ENCODE measurements at regions not wholly inside any gene's neighbourhood (a gene's known extent, or its start where the extent isn't known, plus 50 kb on each side); places are given as distances from the start of the nearest gene placed in this dataset.

- Histone ChIP-seq H3K9ac (ENCODE audit: low read depth, low read length, poor library complexity, severe bottlenecking) (no peak overlapping the region), H2AFZ (ENCODE audit: low read length) (no peak overlapping the region), H3K9me3 (ENCODE audit: insufficient read depth, low read depth, low read length) (no peaks in the 10 kb centered on the region), H3F3A (ENCODE audit: low read depth) (no peaks in the 10 kb centered on the region), H3K79me2 (ENCODE audit: insufficient read depth, low read length) (no peaks in the 10 kb centered on the region), H3K4me2 (ENCODE audit: low read depth, low read length, poor library complexity, severe bottlenecking) (no peak overlapping the region), H3K9me2 (replicated peaks; ENCODE audit: low read depth, low read length) (no peaks in the 10 kb centered on the region), H3K4me3 (ENCODE audit: low read length, poor library complexity, severe bottlenecking) (no peak overlapping the region), H3K36me3 (ENCODE audit: insufficient read depth, low read length) (no peaks in the 10 kb centered on the region), H3K4me1 (ENCODE audit: insufficient read depth, low read length, poor library complexity, severe bottlenecking) (no peaks in the 10 kb centered on the region), H3K27me3 (ENCODE audit: insufficient read depth, low read length, poor library complexity, severe bottlenecking) (no peaks in the 10 kb centered on the region), H4K20me1 (ENCODE audit: insufficient read depth, low read length, poor library complexity, severe bottlenecking) (no peaks in the 10 kb centered on the region)
- TF ChIP-seq EZH2phosphoT487 (IDR thresholded peaks at IDR 0.05; ENCODE audit: borderline replicate concordance), result no peak
- TF ChIP-seq, protein P1, sequence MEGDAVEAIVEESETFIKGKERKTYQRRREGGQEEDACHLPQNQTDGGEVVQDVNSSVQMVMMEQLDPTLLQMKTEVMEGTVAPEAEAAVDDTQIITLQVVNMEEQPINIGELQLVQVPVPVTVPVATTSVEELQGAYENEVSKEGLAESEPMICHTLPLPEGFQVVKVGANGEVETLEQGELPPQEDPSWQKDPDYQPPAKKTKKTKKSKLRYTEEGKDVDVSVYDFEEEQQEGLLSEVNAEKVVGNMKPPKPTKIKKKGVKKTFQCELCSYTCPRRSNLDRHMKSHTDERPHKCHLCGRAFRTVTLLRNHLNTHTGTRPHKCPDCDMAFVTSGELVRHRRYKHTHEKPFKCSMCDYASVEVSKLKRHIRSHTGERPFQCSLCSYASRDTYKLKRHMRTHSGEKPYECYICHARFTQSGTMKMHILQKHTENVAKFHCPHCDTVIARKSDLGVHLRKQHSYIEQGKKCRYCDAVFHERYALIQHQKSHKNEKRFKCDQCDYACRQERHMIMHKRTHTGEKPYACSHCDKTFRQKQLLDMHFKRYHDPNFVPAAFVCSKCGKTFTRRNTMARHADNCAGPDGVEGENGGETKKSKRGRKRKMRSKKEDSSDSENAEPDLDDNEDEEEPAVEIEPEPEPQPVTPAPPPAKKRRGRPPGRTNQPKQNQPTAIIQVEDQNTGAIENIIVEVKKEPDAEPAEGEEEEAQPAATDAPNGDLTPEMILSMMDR (conservative IDR thresholded peaks at IDR 0.05; ENCODE audit: low read length), result no peak
Measured at GRCh38 chr12:62032870-62033269, 227.3 kb upstream of the USP15 start.

DNA sequence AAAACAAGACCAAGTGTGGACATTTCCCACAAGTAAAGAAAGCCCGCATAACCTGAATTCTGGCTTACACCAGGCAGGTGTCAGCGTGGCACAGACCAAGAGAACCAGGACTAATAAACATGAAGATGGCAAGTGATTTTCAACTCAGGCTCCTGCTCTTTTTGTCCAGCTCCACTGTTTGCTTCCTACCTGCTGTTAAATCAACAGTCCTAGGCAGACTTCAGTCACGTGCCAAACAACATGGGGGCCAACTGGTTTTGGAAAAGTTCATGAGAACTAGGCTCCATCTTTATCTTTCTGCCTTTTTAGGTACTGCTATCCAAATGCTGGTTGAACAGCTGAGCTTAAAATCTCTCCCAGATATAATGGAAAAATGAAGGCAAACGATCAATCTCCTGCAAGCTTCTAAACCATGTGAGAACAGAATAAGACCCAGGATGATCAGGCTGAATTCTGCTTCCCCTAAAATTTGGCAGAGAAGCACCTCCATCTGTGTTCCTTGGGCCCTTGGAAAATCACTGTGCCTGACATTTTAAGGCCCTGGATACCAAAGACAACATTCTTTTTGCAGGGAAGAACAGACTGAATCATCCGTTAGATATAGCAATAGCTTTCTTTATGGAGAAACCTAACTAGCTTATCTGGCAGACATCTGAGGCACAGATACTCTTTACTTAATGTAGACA, 215.6 kb upstream of the USP15 start:
- Histone ChIP-seq H3K4me3 (ENCODE audit: low read length, poor library complexity, severe bottlenecking) (no peak overlapping the region), H3K4me2 (ENCODE audit: low read depth, low read length, poor library complexity, severe bottlenecking) (no peak overlapping the region), H3K9me3 (ENCODE audit: insufficient read depth, low read depth, low read length) (no peaks in the 10 kb centered on the region), H3K4me1 (ENCODE audit: insufficient read depth, low read length, poor library complexity, severe bottlenecking) (no peaks in the 10 kb centered on the region), H3F3A (ENCODE audit: low read depth) (no peaks in the 10 kb centered on the region), H3K27me3 (ENCODE audit: insufficient read depth, low read length, poor library complexity, severe bottlenecking) (no peaks in the 10 kb centered on the region), H3K9me2 (replicated peaks; ENCODE audit: low read depth, low read length) (no peaks in the 10 kb centered on the region), H2AFZ (ENCODE audit: low read length) (no peak overlapping the region), H4K20me1 (ENCODE audit: insufficient read depth, low read length, poor library complexity, severe bottlenecking) (no peaks in the 10 kb centered on the region), H3K36me3 (ENCODE audit: insufficient read depth, low read length) (no peaks in the 10 kb centered on the region), H3K79me2 (ENCODE audit: insufficient read depth, low read length) (no peaks in the 10 kb centered on the region), H3K9ac (ENCODE audit: low read depth, low read length, poor library complexity, severe bottlenecking) (no peak overlapping the region)
- TF ChIP-seq, protein P1 (conservative IDR thresholded peaks at IDR 0.05; ENCODE audit: low read length), result no peak
- TF ChIP-seq EZH2phosphoT487 (IDR thresholded peaks at IDR 0.05; ENCODE audit: borderline replicate concordance), result no peak

DNA sequence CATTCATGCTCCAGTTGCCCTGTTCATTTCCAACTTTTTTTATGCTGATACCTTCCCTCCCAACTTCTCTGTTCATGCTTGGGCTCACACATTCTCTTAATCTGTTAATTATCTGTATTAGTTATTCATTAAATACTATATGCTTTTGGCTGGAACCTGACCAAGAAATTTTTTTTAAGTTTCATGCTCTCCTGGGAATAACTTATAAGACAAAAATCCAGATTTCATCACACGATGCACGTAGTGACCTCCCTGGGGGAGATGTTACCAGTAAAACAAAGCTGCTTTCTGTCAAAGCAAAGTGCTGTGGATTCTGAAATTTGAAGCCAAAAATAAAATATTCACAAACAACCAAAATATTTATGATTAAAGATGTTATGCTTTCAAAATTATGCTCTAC, 215.0 kb upstream of the USP15 start:
- Histone ChIP-seq H3F3A (ENCODE audit: low read depth) (no peaks in the 10 kb centered on the region), H3K36me3 (ENCODE audit: insufficient read depth, low read length) (no peaks in the 10 kb centered on the region), H4K20me1 (ENCODE audit: insufficient read depth, low read length, poor library complexity, severe bottlenecking) (no peaks in the 10 kb centered on the region), H3K4me3 (ENCODE audit: low read length, poor library complexity, severe bottlenecking) (no peak overlapping the region), H3K9me3 (ENCODE audit: insufficient read depth, low read depth, low read length) (no peaks in the 10 kb centered on the region), H3K4me1 (ENCODE audit: insufficient read depth, low read length, poor library complexity, severe bottlenecking) (no peaks in the 10 kb centered on the region), H3K4me2 (ENCODE audit: low read depth, low read length, poor library complexity, severe bottlenecking) (no peak overlapping the region), H3K79me2 (ENCODE audit: insufficient read depth, low read length) (no peaks in the 10 kb centered on the region), H2AFZ (ENCODE audit: low read length) (no peak overlapping the region), H3K9me2 (replicated peaks; ENCODE audit: low read depth, low read length) (no peaks in the 10 kb centered on the region), H3K9ac (ENCODE audit: low read depth, low read length, poor library complexity, severe bottlenecking) (no peak overlapping the region), H3K27me3 (ENCODE audit: insufficient read depth, low read length, poor library complexity, severe bottlenecking) (no peaks in the 10 kb centered on the region)
- TF ChIP-seq, protein P1 (conservative IDR thresholded peaks at IDR 0.05; ENCODE audit: low read length), result no peak
- no peak for TF ChIP-seq EZH2phosphoT487 (IDR thresholded peaks at IDR 0.05; ENCODE audit: borderline replicate concordance)

Measured in Loucy (cell line).